Spleen (tissue), 11 donors: ENCODE measurements at regions not wholly inside any gene's neighbourhood (a gene's known extent, or its start where the extent isn't known, plus 50 kb on each side); places are given as distances from the start of the nearest gene placed in this dataset.
"Not testable (repeated sequence)": the region's sequence is repeated elsewhere in the genome, so short reads cannot be mapped to it uniquely, and the experiment has no call there.

ENCODE experiments used
- DNase-seq: peaks from one replicate; pipeline ENCODE4 v3.0.0-alpha.2; 2020
- H3K27ac ChIP-seq, 8 donors: fragments of 200-600 bp; sonication (generic) in 7 of 8; 1 replicate in 4 of 8; 2 replicates in 4 of 8; pipeline versions ENCODE4 v1.5.0 to v1.8.0; 2016 to 2021; ENCODE audit warnings: inconsistent platforms in 4 of 8, mild to moderate bottlenecking in 4 of 8, moderate library complexity in 1 of 8
- H3K27me3 ChIP-seq, 7 donors: fragments of 200-600 bp; sonication (generic) in 6 of 7; replicated peaks in 1 of 7; 1 replicate in 4 of 7; 2 replicates in 3 of 7; pipeline versions ENCODE4 v1.5.0 to v1.8.0; 2016 to 2021; ENCODE audit warnings: inconsistent platforms in 3 of 7, mild to moderate bottlenecking in 1 of 7
- H3K36me3 ChIP-seq, 6 donors: fragments of 200-600 bp; sonication (generic) in 5 of 6; 1 replicate in 4 of 6; 2 replicates in 2 of 6; pipeline versions ENCODE4 v1.5.0 to v1.8.0; 2016 to 2021; ENCODE audit warnings: inconsistent platforms in 2 of 6
- H3K4me1 ChIP-seq, 6 donors: fragments of 200-600 bp; sonication (generic) in 5 of 6; 1 replicate in 3 of 6; 2 replicates in 3 of 6; pipeline versions ENCODE4 v1.5.0 to v1.8.0; 2016 to 2021; ENCODE audit warnings: inconsistent platforms in 3 of 6
- H3K4me3 ChIP-seq, 8 donors: fragments of 200-600 bp; sonication (generic) in 7 of 8; 1 replicate in 4 of 8; 2 replicates in 4 of 8; pipeline versions ENCODE4 v1.5.0 to v1.8.0; 2016 to 2021; ENCODE audit warnings: inconsistent platforms in 4 of 8, mild to moderate bottlenecking in 4 of 8, moderate library complexity in 2 of 8
- H3K9me3 ChIP-seq, 8 donors: fragments of 200-600 bp; sonication (generic) in 7 of 8; 1 replicate in 4 of 8; 2 replicates in 4 of 8; pipeline versions ENCODE4 v1.5.0 to v1.8.0; 2016 to 2021; ENCODE audit warnings: inconsistent platforms in 4 of 8
- CTCF ChIP-seq, 11 experiments: fragments of 200-600 bp in 7 of 11; fragments of 450-650 bp in 4 of 11; sonication (generic) in 4 of 11; IDR thresholded peaks in 8 of 11; conservative IDR thresholded peaks in 3 of 11; 1 replicate in 7 of 11; 2 replicates in 4 of 11; pipeline versions ENCODE4 v1.4.0 to v1.8.0; 2016 to 2021; ENCODE audit warnings: antibody characterized with exemption in 11 of 11, inconsistent platforms in 4 of 11, mild to moderate bottlenecking in 1 of 11
- POLR2A ChIP-seq, 3 donors: fragments of 450-650 bp; IDR thresholded peaks; one replicate each; pipeline ENCODE4 v1.5.1; 2017; ENCODE audit warnings: antibody characterized with exemption in 3 of 3, mild to moderate bottlenecking in 1 of 3
- POLR2AphosphoS5 ChIP-seq, 3 donors: sonication (generic); formaldehyde crosslinking; IDR thresholded peaks; one replicate each; pipeline ENCODE4 v1.5.1; 2017; ENCODE audit warnings: antibody characterized with exemption in 3 of 3
- whole genome bisulfite sequencing, 5 donors: extraction: QIAGEN DNeasy Blood & Tissue Kit in 3 of 5; methylation state at CpG; one replicate each; pipeline versions ENCODE4 v1.1.5 to v1.1.7; 2013 to 2018; 5-methylcytosine and 5-hydroxymethylcytosine counted together
- intact Hi-C: fragments of 100-400 bp; cut with DNase I; formaldehyde crosslinking; loops from one replicate; pipeline ENCODE4 v1.15.0; 2023; ENCODE audit warnings: low total_unique reads
- donor health status: healthy with polysubstance abuse.
- donor health status: DM: no; HTN: no; CAD: no; lungs with moderate emphysema.
- donor health status: DM: no; HTN: no; CAD: no.
- donor health status: Bipolar disorder and iron deficiency.
- donor health status: healthy.
- donor health status: DM: no; HTN: no; CAD: no.
- donor health status: DM: yes; HTN: yes; CAD: no.

- H3K9me3 ChIP-seq, intact Hi-C loops, H3K27ac ChIP-seq, H3K4me3 ChIP-seq, H3K36me3 ChIP-seq, H3K4me1 ChIP-seq, DNase-seq, H3K27me3 ChIP-seq: not testable (repeated sequence)
- 87 to 95% (median 92%) methylated on average over 12 of the region's 12 CpGs for WGBS, 5 donors
These were observed 71.0 kb downstream of the DAPL1 start for GRCh38 chr2:158866082-158866481.

GRCh38 chr2:158867531-158868191 is 72.5 kb downstream of the DAPL1 start:
- H3K4me1 ChIP-seq, H3K9me3 ChIP-seq, H3K36me3 ChIP-seq, H3K27me3 ChIP-seq, intact Hi-C loops, DNase-seq, H3K27ac ChIP-seq, H3K4me3 ChIP-seq: not testable (repeated sequence)
- 79 to 93% (median 87%) methylated on average over 18 of the region's 18 CpGs for WGBS, 5 donors

GRCh38 chr2:158868386-158868785 is 73.3 kb downstream of the DAPL1 start:
- WGBS, 5 donors = 84 to 90% (median 88%) methylated on average over 6 to 7 of the region's 7 CpGs
- H3K36me3 ChIP-seq, H3K9me3 ChIP-seq, DNase-seq, H3K27me3 ChIP-seq, H3K4me1 ChIP-seq, intact Hi-C loops, H3K27ac ChIP-seq, H3K4me3 ChIP-seq: not testable (repeated sequence)

GRCh38 chr2:158869122-158869521 is 74.0 kb downstream of the DAPL1 start:
- 60 to 91% (median 86%) methylated on average over 3 to 6 of the region's 6 CpGs for WGBS, 5 donors
- H3K27ac ChIP-seq, DNase-seq, H3K9me3 ChIP-seq, H3K27me3 ChIP-seq, H3K4me3 ChIP-seq, H3K4me1 ChIP-seq, intact Hi-C loops, H3K36me3 ChIP-seq: not testable (repeated sequence)

GRCh38 chr2:158869609-158870008 is 74.5 kb downstream of the DAPL1 start:
- DNase-seq, H3K4me1 ChIP-seq, H3K27me3 ChIP-seq, H3K36me3 ChIP-seq, intact Hi-C loops, H3K4me3 ChIP-seq, H3K27ac ChIP-seq, H3K9me3 ChIP-seq: not testable (repeated sequence)
- 70 to 88% (median 84%) methylated on average over 11 of the region's 11 CpGs for whole genome bisulfite sequencing, 5 donors

- DNase-seq = no peak
- TF ChIP-seq POLR2AphosphoS5 (IDR thresholded peaks at IDR 0.05) = no peak
- no peak for TF ChIP-seq POLR2A (IDR thresholded peaks at IDR 0.05)
- TF ChIP-seq CTCF (IDR thresholded peaks at IDR 0.05 in 8 of 11, conservative IDR thresholded peaks at IDR 0.05 in 3 of 11) = no peak
- intact Hi-C loops = no loop called here
- no peaks in the 10 kb centered on the region for H3K27me3 ChIP-seq
- WGBS, 5 donors = 87 to 96% (median 92%) methylated on average over 16 of the region's 16 CpGs
- no peaks in the 10 kb centered on the region for H3K9me3 ChIP-seq
- no peak overlapping the region for H3K27ac ChIP-seq
- no peaks in the 10 kb centered on the region for H3K36me3 ChIP-seq
- H3K4me3 ChIP-seq = no peak overlapping the region
- H3K4me1 ChIP-seq = no peaks in the 10 kb centered on the region
These were observed 82.9 kb downstream of the DAPL1 start for GRCh38 chr2:158878003-158878402.

GRCh38 chr2:158879229-158879903 is 84.2 kb downstream of the DAPL1 start:
- no peak overlapping the region for H3K27ac ChIP-seq
- H3K36me3 ChIP-seq = no peaks in the 10 kb centered on the region
- H3K9me3 ChIP-seq = no peaks in the 10 kb centered on the region
- H3K4me3 ChIP-seq = no peak overlapping the region
- H3K27me3 ChIP-seq = no peaks in the 10 kb centered on the region
- intact Hi-C loops = no loop called here
- H3K4me1 ChIP-seq = no peaks in the 10 kb centered on the region
- TF ChIP-seq CTCF (IDR thresholded peaks at IDR 0.05 in 8 of 11, conservative IDR thresholded peaks at IDR 0.05 in 3 of 11) = no peak
- no peak for TF ChIP-seq POLR2A (IDR thresholded peaks at IDR 0.05)
- no peak for TF ChIP-seq POLR2AphosphoS5 (IDR thresholded peaks at IDR 0.05)
- 92 to 96% (median 95%) methylated on average over 17 of the region's 17 CpGs for WGBS, 5 donors
- no peak for DNase-seq
